ENCODE measurements at regions not wholly inside any gene's neighbourhood (a gene's known extent, or its start where the extent isn't known, plus 50 kb on each side); places are given as distances from the start of the nearest gene placed in this dataset.
"Not testable (repeated sequence)": the region's sequence is repeated elsewhere in the genome, so short reads cannot be mapped to it uniquely, and the experiment has no call there.

DNA sequence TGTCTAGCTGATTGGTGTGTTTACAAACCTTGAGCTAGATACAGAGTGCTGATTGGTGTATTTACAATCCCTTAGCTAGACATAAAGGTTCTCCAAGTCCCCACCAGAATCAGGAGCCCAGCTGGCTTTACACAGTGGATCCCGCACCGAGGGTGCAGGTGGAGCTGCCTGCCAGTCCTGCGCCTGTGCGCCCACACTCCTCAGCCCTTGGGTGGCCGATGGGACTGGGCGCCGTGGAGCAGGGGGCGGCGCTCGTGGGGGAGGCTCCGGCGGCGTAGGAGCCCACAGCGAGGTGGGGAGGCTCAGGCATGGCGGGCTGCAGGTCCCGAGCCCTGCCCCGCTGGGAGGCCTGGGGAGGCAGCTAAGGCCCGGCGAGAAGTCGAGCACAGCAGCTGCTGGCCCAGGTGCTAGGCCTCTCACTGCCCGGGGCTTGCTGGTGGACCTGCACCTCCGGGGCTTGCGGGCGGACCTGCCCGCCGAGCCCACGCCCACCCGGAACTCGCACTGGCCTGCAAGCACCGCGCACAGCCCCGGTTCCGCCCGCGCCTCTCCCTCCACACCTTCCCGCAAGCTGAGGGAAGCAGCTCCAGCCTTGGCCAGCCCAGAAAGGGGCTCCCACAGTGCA is 51.0 kb upstream of the CDYL start:
- not testable (repeated sequence) for H3K9ac ChIP-seq, H3K4me3 ChIP-seq, H4K20me1 ChIP-seq, H3K4me2 ChIP-seq, H3K27ac ChIP-seq, H3K36me3 ChIP-seq, H3K27me3 ChIP-seq
- Histone ChIP-seq H3K9me3 (replicated peaks in 1 of 11) (peaks cover 6 to 16% (median 12%) of the 10 kb centered on the region in 11 experiments; a peak in 19 of 22 replicates), H3K4me1 (peaks cover 0 to 12% (median 6%) of the 10 kb centered on the region in 10 experiments; a peak in 10 of 20 replicates)

DNA sequence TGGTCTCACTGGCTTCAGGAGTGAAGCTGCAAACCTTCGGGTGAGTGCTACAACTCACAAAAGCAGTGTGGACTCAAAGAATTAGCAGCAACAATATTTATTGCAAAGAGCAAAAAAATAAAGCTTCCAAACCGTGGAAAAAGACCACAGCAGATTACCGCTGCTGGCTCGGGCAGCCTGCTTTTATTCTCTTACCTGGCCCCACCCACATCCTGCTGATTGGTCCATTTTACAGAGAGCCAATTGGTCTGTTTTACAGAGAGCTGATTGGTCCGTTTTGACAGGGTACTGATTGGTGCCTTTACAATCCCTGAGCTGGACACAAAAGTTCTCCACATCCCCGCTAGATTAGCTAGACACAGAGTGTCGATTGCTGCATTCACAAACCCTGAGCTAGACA is 51.5 kb upstream of the CDYL start:
- H3K4me2 ChIP-seq, H3K4me3 ChIP-seq, H4K20me1 ChIP-seq, H3K27ac ChIP-seq, H3K9ac ChIP-seq, H3K36me3 ChIP-seq, H3K27me3 ChIP-seq: not testable (repeated sequence)
- Histone ChIP-seq H3K9me3 (replicated peaks in 1 of 11) (peaks cover 6 to 16% (median 12%) of the 10 kb centered on the region in 11 experiments; a peak in 19 of 22 replicates), H3K4me1 (peaks cover 0 to 12% (median 6%) of the 10 kb centered on the region in 10 experiments; a peak in 10 of 20 replicates)

DNA sequence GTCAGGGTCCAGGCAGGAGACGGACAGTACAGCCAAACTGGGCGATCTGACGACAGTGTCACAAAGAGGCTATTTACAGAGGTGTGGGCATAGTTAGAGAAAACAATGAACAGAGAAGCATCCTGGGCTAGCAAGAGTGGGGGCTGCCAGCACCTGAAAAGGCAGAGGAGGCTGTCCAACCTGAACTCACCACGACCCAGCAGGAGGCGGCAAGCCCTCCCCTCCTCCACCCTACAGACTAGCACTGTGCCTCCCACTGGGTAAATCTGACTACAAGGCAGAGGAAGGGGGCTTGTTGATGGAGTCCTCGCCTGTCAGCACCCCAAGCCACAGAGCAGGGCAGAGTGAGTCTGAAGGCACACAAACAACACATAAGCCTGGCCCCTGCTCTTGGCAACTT is 52.8 kb upstream of the CDYL start:
- Histone ChIP-seq H3K27ac (no peak overlapping the region), H3K9ac (no peak overlapping the region), H4K20me1 (no peaks in the 10 kb centered on the region), H3K4me3 (no peak overlapping the region), H3K4me2 (no peak overlapping the region), H3K9me3 (replicated peaks in 1 of 11) (peaks cover 6 to 16% (median 12%) of the 10 kb centered on the region in 11 experiments; a peak in 19 of 22 replicates), H3K36me3 (no peaks in the 10 kb centered on the region), H3K4me1 (peaks cover 0 to 12% (median 6%) of the 10 kb centered on the region in 10 experiments; a peak in 10 of 20 replicates), H3K27me3 (no peaks in the 10 kb centered on the region)
- TF ChIP-seq Cebpa-rat (IDR thresholded peaks at IDR 0.05), result no peak

DNA sequence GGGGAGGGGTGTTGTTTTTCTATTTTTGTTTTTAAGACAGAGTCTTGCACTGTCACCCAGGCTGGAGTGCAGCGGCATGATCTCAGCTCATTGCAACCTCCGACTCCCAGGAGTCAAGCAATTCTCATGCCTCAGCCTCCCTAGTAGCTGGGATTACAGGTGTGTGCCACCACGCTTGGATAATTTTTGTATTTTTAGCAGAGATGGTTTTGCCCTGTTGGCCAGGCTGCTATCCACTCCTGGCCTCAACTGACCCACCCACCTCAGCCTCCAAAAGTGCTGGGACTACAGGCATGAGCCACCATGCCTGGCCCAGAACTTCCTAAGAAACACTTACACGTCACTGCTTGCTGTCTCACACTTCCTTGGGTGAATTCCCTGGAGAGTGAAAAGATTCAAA is 54.8 kb upstream of the CDYL start:
- H3K9ac ChIP-seq, H3K4me3 ChIP-seq, H3K36me3 ChIP-seq, H4K20me1 ChIP-seq, H3K4me1 ChIP-seq, H3K27me3 ChIP-seq, H3K27ac ChIP-seq: not testable (repeated sequence)
- Histone ChIP-seq H3K4me2 (peak overlapping the region in 2 of 11 experiments; percentile 21 to 28; a peak in 2 of 22 replicates), H3K9me3 (replicated peaks in 1 of 11) (peaks cover 6 to 16% (median 12%) of the 10 kb centered on the region in 11 experiments; a peak in 19 of 22 replicates)

GRCh38 chr6:4719491-4719890 is 56.7 kb upstream of the CDYL start:
- Histone ChIP-seq H3K9ac (no peak overlapping the region), H4K20me1 (no peaks in the 10 kb centered on the region)

DNA sequence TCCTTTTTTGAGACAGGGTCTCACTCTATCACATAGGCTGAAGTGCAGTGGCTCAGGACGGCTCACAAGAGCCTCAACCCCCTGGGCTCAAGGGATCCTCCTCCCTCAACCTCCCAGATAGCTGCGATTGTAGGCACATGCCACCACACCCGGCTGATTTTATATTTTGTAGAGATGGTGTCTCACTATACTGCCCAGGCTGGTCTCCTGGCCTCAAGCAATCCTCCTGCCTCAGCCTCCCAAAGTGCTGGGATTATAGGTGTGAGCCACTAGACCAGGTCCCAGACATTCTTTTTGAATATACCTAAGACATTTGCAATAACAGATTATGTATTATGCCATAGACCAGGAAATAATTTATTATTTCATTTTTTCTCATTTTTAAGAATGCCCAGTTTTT is 58.3 kb upstream of the CDYL start:
- Histone ChIP-seq H3K4me1 (peaks cover 0 to 7% (median 2%) of the 10 kb centered on the region in 10 experiments; a peak in 6 of 20 replicates), H3K4me2 (no peak overlapping the region), H3K9ac (no peak overlapping the region), H3K27me3 (no peaks in the 10 kb centered on the region), H3K9me3 (replicated peaks in 1 of 11) (no peaks in the 10 kb centered on the region), H4K20me1 (no peaks in the 10 kb centered on the region), H3K36me3 (no peaks in the 10 kb centered on the region), H3K27ac (no peak overlapping the region), H3K4me3 (no peak overlapping the region)
- no peak for TF ChIP-seq Cebpa-rat (IDR thresholded peaks at IDR 0.05)

More at GRCh38 chr6:4719491-4719890, 56.7 kb upstream of the CDYL start:
- Histone ChIP-seq H3K27me3 (no peaks in the 10 kb centered on the region), H3K4me2 (no peak overlapping the region), H3K27ac (no peak overlapping the region), H3K4me3 (no peak overlapping the region), H3K4me1 (peaks cover 0 to 7% (median 2%) of the 10 kb centered on the region in 10 experiments; a peak in 6 of 20 replicates), H3K36me3 (no peaks in the 10 kb centered on the region), H3K9me3 (replicated peaks in 1 of 11) (peaks cover 0 to 5% (median under 1%) of the 10 kb centered on the region in 11 experiments; a peak in 5 of 22 replicates)
- no peak for TF ChIP-seq Cebpa-rat (IDR thresholded peaks at IDR 0.05)

GRCh38 chr6:4717124-4717523 is 59.1 kb upstream of the CDYL start:
- Histone ChIP-seq H3K4me2 (no peak overlapping the region), H3K4me1 (peaks cover 0 to 7% (median 2%) of the 10 kb centered on the region in 10 experiments; a peak in 6 of 20 replicates), H3K9ac (no peak overlapping the region), H3K9me3 (replicated peaks in 1 of 11) (no peaks in the 10 kb centered on the region), H3K4me3 (no peak overlapping the region), H3K36me3 (no peaks in the 10 kb centered on the region), H3K27me3 (no peaks in the 10 kb centered on the region), H3K27ac (no peak overlapping the region), H4K20me1 (no peaks in the 10 kb centered on the region)
- no peak for TF ChIP-seq Cebpa-rat (IDR thresholded peaks at IDR 0.05)

GRCh38 chr6:4714961-4715501 is 61.2 kb upstream of the CDYL start:
- H3K27ac ChIP-seq, result no peak overlapping the region
- H3K36me3 ChIP-seq, result no peaks in the 10 kb centered on the region

GRCh38 chr6:4712291-4712690 is 63.9 kb upstream of the CDYL start:
- Histone ChIP-seq H3K9ac (no peak overlapping the region), H4K20me1 (no peaks in the 10 kb centered on the region), H3K9me3 (replicated peaks in 1 of 11) (peaks cover 0 to 10% (median 5%) of the 10 kb centered on the region in 11 experiments; a peak in 9 of 22 replicates), H3K4me2 (no peak overlapping the region), H3K4me3 (no peak overlapping the region), H3K27ac (no peak overlapping the region), H3K4me1 (no peaks in the 10 kb centered on the region), H3K36me3 (no peaks in the 10 kb centered on the region), H3K27me3 (no peaks in the 10 kb centered on the region)
- TF ChIP-seq Cebpa-rat (IDR thresholded peaks at IDR 0.05), result no peak

More at GRCh38 chr6:4714961-4715501, 61.2 kb upstream of the CDYL start:
- Histone ChIP-seq H3K4me1 (no peaks in the 10 kb centered on the region), H3K4me2 (no peak overlapping the region), H4K20me1 (no peaks in the 10 kb centered on the region), H3K27me3 (no peaks in the 10 kb centered on the region), H3K9me3 (replicated peaks in 1 of 11) (no peaks in the 10 kb centered on the region), H3K4me3 (no peak overlapping the region), H3K9ac (no peak overlapping the region)
- TF ChIP-seq Cebpa-rat (IDR thresholded peaks at IDR 0.05), result no peak

DNA sequence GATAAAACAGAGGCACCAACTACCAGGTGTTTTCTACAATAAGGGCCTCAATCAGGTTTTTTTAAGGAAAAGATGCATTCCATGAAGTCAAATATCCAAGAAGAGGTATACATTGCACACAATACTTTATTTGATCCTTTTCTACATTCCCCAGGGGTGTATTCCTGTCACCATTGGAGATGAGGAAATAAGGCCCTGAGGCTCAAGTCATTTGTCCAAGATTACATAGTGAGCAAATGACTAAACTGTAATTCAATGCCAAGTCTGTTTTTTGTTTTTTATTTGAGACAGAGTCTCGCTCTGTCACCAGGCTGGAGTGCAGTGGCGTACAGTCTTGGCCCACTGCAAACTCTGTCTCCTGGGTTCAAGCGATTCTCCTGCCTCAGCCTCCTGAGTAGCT is 69.2 kb upstream of the CDYL start:
- Histone ChIP-seq H3K4me1 (no peaks in the 10 kb centered on the region), H3K4me3 (no peak overlapping the region), H3K9me3 (replicated peaks in 1 of 11) (peaks cover 0 to 14% (median 5%) of the 10 kb centered on the region in 11 experiments; a peak in 9 of 22 replicates), H3K36me3 (no peaks in the 10 kb centered on the region), H3K4me2 (no peak overlapping the region), H3K9ac (no peak overlapping the region), H4K20me1 (no peaks in the 10 kb centered on the region), H3K27ac (no peak overlapping the region), H3K27me3 (no peaks in the 10 kb centered on the region)
- no peak for TF ChIP-seq Cebpa-rat (IDR thresholded peaks at IDR 0.05)

Measured in BLaER1 treated with 17β-estradiol and CSF1 and Interleukin-3, amounts not matched to agents 10 nM and 100 nM (cell line).